DOHH2 (cell line): ENCODE measurements at regions not wholly inside any gene's neighbourhood (a gene's known extent, or its start where the extent isn't known, plus 50 kb on each side); places are given as distances from the start of the nearest gene placed in this dataset.

Source experiments
- EZH2phosphoT487 ChIP-seq: fragments of 200-600 bp; sonication (generic); IDR thresholded peaks from 2 replicates; pipeline ENCODE4 v1.6.1; 2017; ENCODE audit warnings: borderline replicate concordance, mild to moderate bottlenecking, antibody characterized with exemption, low read length, moderate library complexity, mixed read lengths
- TF ChIP-seq, protein P1 (sequence below): fragments of 200-600 bp; sonication (generic); IDR thresholded peaks from one replicate; pipeline ENCODE4 v1.5.1; 2014; ENCODE audit warnings: antibody characterized with exemption, mild to moderate bottlenecking, low read depth, low read length; ENCODE audit not compliant: poor library complexity, severe bottlenecking

- TF ChIP-seq, protein P1, sequence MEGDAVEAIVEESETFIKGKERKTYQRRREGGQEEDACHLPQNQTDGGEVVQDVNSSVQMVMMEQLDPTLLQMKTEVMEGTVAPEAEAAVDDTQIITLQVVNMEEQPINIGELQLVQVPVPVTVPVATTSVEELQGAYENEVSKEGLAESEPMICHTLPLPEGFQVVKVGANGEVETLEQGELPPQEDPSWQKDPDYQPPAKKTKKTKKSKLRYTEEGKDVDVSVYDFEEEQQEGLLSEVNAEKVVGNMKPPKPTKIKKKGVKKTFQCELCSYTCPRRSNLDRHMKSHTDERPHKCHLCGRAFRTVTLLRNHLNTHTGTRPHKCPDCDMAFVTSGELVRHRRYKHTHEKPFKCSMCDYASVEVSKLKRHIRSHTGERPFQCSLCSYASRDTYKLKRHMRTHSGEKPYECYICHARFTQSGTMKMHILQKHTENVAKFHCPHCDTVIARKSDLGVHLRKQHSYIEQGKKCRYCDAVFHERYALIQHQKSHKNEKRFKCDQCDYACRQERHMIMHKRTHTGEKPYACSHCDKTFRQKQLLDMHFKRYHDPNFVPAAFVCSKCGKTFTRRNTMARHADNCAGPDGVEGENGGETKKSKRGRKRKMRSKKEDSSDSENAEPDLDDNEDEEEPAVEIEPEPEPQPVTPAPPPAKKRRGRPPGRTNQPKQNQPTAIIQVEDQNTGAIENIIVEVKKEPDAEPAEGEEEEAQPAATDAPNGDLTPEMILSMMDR: no peak
- no peak for TF ChIP-seq EZH2phosphoT487
Measured at GRCh38 chr11:109864834-109865547, 228.2 kb upstream of the ZC3H12C start.
